Suprapubic skin (tissue), 2 donors: ENCODE measurements at regions not wholly inside any gene's neighbourhood (a gene's known extent, or its start where the extent isn't known, plus 50 kb on each side); places are given as distances from the start of the nearest gene placed in this dataset.

ENCODE experiments used
- EP300 ChIP-seq: sonication (generic); formaldehyde crosslinking; IDR thresholded peaks from one replicate; pipeline ENCODE4 v1.6.1; 2017; ENCODE audit warnings: antibody characterized with exemption
- POLR2A ChIP-seq, 2 donors: fragments of 450-650 bp; IDR thresholded peaks; one replicate each; pipeline ENCODE4 v1.6.1; 2017; ENCODE audit warnings: antibody characterized with exemption in 2 of 2, mild to moderate bottlenecking in 2 of 2, moderate library complexity in 2 of 2

DNA sequence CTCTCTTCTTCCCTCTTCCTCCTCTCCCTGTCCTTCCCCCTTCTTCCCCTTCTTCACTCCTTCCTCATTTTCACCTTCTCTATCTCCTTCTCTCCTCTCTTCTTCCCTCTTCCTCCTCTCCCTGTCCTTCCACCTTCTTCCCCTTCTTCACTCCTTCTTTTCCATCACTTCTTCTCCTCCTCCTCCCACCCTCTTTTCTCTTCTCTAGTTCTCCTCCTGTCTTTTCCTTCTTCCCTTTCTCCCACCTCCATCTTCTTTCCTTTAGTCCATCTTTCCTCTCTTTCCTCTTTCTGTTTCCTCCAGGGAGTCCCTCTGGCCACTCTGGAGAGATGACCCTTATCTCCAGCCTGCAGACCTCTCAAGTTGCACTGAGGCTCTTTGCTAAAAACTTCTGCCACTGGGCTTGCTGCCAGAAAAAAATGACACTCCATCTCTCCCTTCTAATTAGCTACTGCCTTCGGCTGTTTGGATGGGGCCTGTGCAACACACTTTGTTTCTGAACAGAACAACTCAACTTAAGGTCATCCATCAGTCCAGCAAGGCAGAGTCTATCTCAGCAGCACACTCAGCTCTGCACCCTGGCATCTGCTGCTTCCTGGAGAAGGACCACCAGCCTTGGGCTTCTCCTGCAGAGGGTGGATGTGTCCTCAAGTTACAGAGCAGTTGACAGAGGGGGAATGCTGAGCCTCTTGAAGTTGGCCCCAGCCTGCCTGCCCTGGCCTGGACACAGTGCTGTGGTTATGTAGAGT, 538.8 kb downstream of the MATN1 start:
- TF ChIP-seq EP300 (no peak), POLR2A (IDR thresholded peaks at IDR 0.05) (no peak)
